SK-N-MC (cell line): ENCODE measurements at regions not wholly inside any gene's neighbourhood (a gene's known extent, or its start where the extent isn't known, plus 50 kb on each side); places are given as distances from the start of the nearest gene placed in this dataset.

ENCODE experiments used
- DNase-seq: peaks from one replicate; pipeline ENCODE4 v3.0.0-alpha.2; 2011; ENCODE audit warnings: low read depth, low spot score
- H3K27ac ChIP-seq: fragments of 200-600 bp; sonication (generic); 2 replicates; pipeline ENCODE4 v1.5.1; 2016; ENCODE audit warnings: mixed run types
- H3K36me3 ChIP-seq: fragments of 200-600 bp; sonication (generic); 2 replicates; pipeline ENCODE4 v1.6.1; 2017; ENCODE audit warnings: antibody characterized with exemption, low read length, mixed read lengths; ENCODE audit not compliant: insufficient read depth
- H3K4me3 ChIP-seq: fragments of 200-600 bp; sonication (generic); 2 replicates; pipeline ENCODE4 v1.5.1; 2016
- H3K9ac ChIP-seq: fragments of 200-600 bp; sonication (generic); 2 replicates; pipeline ENCODE4 v1.8.0; 2017; ENCODE audit warnings: mixed run types, mixed read lengths; ENCODE audit not compliant: insufficient read length
- H3K9me3 ChIP-seq: fragments of 200-600 bp; sonication (generic); 2 replicates; pipeline ENCODE4 v1.6.1; 2017; ENCODE audit warnings: low read depth, mild to moderate bottlenecking, antibody characterized with exemption, low read length, moderate library complexity, mixed read lengths
- EZH2 ChIP-seq: fragments of 200-600 bp; sonication (generic); IDR thresholded peaks from one replicate; pipeline ENCODE4 v1.6.1; 2017; ENCODE audit warnings: antibody characterized with exemption
- FOXP2 ChIP-seq: optimal IDR thresholded peaks from 2 replicates; pipeline ENCODE3; 2011; ENCODE audit warnings: mild to moderate bottlenecking, moderate library complexity; ENCODE audit not compliant: insufficient read depth; ENCODE audit errors: extremely low read length, control extremely low read depth
- POLR2AphosphoS5 ChIP-seq: IDR thresholded peaks from 2 replicates; pipeline ENCODE4 v1.6.1; 2012; ENCODE audit warnings: mild to moderate bottlenecking, low read depth, low read length, borderline replicate concordance

DNA sequence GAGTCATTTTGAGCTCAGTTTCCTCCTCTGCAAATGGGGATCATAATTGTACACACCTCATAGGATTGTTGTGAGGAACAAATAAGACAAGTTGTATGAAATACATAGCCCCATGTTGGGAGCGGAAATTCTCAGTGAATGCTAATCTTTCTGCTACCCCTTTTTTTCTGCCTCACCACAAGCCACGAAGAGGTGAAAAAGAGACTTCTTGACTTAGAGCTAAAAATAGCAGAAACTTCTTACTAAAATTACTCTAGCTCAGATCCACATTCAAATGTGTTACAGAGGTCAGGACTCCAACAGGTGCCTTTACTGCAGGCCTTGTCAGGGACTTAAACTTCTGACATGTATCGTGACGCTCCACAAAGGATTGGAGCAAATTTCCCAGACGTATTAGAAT, 128.5 kb downstream of the MIAT start:
- Histone ChIP-seq H3K36me3 (no peaks in the 10 kb centered on the region), H3K9ac (no peak overlapping the region), H3K9me3 (no peaks in the 10 kb centered on the region), H3K27ac (no peak overlapping the region), H3K4me3 (no peak overlapping the region)
- TF ChIP-seq POLR2AphosphoS5: no peak
- TF ChIP-seq FOXP2: no peak
- no peak for TF ChIP-seq EZH2
- no peak for DNase-seq

DNA sequence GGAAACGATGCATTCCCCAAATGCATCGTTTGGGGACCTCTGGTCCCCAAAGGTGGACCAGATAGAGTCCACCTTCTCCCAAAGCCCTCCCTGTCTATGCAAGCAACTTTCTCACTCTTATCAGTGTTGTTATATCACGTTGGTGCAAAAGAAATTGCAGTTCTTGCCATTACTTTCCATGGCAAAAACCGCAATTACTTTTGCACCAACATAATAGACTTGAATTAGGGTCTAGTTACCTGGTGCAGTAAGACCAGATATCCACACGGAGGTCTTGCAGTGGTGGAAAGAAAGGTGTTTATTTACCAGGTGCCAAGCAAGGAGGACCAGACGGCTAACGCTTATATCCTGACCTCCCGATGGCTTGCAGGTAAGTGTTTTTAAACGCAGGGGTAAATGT, 129.0 kb downstream of the MIAT start:
- no peak for TF ChIP-seq FOXP2
- TF ChIP-seq EZH2: no peak
- no peak for TF ChIP-seq POLR2AphosphoS5
- Histone ChIP-seq H3K27ac (no peak overlapping the region), H3K9ac (no peak overlapping the region), H3K36me3 (no peaks in the 10 kb centered on the region), H3K4me3 (no peak overlapping the region), H3K9me3 (no peaks in the 10 kb centered on the region)
- no peak for DNase-seq

DNA sequence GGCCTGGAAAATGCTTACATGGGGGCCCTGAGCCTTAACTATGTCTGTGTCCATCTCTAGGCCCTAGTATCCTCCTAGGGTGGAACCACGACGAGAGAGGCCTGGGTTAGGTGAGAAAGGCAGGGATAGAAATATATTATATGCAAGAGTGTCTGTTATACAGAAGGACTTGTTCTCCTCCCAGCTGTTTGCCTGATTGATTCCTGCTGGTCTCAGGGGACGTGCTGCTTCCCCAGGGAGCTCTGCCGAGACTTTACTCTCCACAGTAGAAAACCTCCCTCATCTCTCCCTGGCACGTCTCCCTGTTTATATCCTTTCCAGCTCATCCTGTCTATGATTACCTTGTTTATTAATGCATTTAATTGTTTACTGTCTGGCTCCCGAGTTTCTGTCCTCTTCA, 132.6 kb downstream of the MIAT start:
- Histone ChIP-seq H3K9me3 (no peaks in the 10 kb centered on the region), H3K27ac (no peak overlapping the region), H3K4me3 (no peak overlapping the region), H3K36me3 (no peaks in the 10 kb centered on the region), H3K9ac (no peak overlapping the region)
- DNase-seq: no peak
- TF ChIP-seq FOXP2 (no peak), POLR2AphosphoS5 (no peak), EZH2 (no peak)

DNA sequence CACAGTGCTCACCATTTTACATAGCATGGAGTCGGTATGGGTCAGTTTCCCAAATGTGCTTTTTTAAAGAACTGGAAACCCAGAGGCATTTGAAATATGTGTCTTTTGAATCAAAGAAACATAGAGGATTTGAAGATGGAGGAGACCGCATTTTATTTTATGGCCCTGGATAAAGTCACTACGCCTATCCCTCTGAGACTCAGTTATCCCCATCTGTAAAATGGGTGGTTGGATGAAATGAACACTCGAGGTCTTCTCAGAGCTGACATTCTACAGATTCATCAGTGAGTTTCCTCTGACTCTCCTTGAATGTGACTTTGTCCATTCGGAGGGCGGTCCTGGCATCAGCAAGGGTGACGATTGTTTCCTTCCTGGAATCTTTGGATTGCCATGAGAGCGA, 135.1 kb downstream of the MIAT start:
- H3K9ac ChIP-seq: no peak overlapping the region
- no peak overlapping the region for H3K4me3 ChIP-seq
- no peaks in the 10 kb centered on the region for H3K9me3 ChIP-seq
- TF ChIP-seq EZH2 (no peak), POLR2AphosphoS5 (no peak), FOXP2 (no peak)
- DNase-seq: no peak
- H3K36me3 ChIP-seq: no peaks in the 10 kb centered on the region
- no peak overlapping the region for H3K27ac ChIP-seq

DNA sequence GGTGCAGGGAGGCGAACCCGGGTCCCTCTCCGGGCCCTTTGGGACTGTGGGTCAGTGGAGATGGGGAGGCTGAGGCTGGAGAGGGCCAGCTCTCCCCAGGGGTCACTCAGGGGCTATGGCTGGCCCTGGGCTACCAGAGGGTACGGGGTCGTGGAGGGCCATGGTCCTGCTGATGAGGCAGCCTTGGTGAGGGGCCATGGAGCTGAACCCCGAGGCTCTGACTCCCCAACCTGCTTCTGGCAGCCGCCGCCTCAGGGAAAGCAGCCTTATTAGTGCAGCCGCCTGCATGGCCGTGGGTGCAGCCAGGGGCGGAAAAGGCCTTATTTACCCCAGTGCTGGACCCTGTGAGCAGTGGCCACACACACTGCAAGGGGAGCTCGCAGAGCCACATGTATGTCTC, 139.4 kb downstream of the MIAT start:
- DNase-seq: no peak
- no peak overlapping the region for H3K9ac ChIP-seq
- H3K27ac ChIP-seq: no peak overlapping the region
- TF ChIP-seq FOXP2 (no peak), POLR2AphosphoS5 (no peak), EZH2 (no peak)
- no peak overlapping the region for H3K4me3 ChIP-seq
- H3K9me3 ChIP-seq: no peaks in the 10 kb centered on the region
- H3K36me3 ChIP-seq: no peaks in the 10 kb centered on the region

DNA sequence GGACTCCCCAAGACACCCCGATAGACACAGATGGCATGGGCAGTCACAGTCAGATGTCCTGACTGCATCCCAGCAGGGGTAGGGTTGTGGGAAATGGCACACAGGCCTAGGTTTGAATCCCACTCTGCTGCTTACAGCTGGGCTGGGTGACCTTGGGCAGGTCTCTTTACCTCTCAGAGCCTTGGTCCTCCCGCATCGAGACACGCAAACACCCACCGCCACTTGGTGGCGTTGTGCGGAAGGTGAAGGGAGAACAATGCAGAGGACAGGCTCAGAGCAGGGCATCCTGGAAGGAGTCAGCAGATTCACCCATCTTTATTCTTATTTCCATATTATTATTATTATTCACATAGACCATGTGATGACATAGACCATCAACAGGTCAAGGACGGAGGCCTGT, 140.5 kb downstream of the MIAT start:
- no peak overlapping the region for H3K27ac ChIP-seq
- no peak overlapping the region for H3K9ac ChIP-seq
- H3K4me3 ChIP-seq: no peak overlapping the region
- H3K36me3 ChIP-seq: no peaks in the 10 kb centered on the region
- DNase-seq: no peak
- no peak for TF ChIP-seq POLR2AphosphoS5
- TF ChIP-seq FOXP2: no peak
- TF ChIP-seq EZH2: no peak
- no peaks in the 10 kb centered on the region for H3K9me3 ChIP-seq

DNA sequence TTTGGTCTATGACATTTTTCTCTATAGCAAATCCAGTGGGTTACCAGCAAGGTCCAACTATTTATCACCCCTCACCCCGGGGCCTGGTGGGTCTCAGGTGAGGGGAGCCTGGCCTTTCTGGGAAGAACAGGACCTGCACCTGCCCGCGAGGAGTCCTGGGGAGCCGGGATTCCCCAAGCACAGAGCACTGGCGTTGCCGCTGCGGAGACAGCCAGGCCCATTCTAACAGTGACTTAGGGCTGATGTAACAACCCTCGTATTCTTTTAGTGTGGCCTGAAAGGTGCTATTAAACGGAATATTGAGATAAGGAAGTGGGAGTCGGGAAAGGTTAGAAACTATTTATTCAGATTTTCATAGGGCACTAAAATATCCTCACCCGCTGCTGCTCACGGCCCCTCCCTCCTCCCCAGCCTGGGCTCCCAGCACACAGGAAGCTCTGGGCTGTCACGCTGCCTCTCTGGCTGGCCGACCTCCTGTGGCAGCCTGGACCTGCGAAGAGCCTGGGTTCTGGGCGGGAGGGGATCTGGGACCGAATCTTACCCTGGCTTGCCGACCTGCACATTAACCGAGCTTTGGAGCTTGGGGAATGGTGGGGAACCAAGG, 141.2 kb downstream of the MIAT start:
- no peak for TF ChIP-seq EZH2
- Histone ChIP-seq H3K4me3 (no peak overlapping the region), H3K9ac (no peak overlapping the region), H3K9me3 (no peaks in the 10 kb centered on the region), H3K36me3 (no peaks in the 10 kb centered on the region), H3K27ac (no peak overlapping the region)
- DNase-seq: no peak

DNA sequence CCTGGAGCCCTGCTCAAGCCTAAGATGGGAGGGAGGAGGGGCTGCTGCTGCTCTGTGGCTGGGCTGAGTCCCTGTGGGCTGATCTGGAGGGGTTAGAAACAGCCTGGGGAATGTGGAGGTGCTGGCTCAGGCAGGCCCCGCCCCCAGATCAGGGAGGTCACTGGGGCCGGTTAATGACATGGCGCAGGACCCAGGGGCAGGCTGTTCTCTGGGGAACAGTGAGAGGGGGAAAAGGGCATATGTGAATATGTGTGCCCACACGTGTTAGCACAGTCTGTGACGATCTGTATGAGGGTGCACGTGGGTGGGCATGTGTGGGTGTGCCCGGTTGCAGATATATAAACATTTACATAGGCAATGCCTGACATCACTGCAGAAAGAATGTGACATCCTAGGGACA, 143.5 kb downstream of the MIAT start:
- no peaks in the 10 kb centered on the region for H3K9me3 ChIP-seq
- no peaks in the 10 kb centered on the region for H3K36me3 ChIP-seq
- TF ChIP-seq POLR2AphosphoS5 (no peak), EZH2 (no peak), FOXP2 (no peak)
- no peak overlapping the region for H3K27ac ChIP-seq
- no peak overlapping the region for H3K4me3 ChIP-seq
- H3K9ac ChIP-seq: no peak overlapping the region
- DNase-seq: no peak

DNA sequence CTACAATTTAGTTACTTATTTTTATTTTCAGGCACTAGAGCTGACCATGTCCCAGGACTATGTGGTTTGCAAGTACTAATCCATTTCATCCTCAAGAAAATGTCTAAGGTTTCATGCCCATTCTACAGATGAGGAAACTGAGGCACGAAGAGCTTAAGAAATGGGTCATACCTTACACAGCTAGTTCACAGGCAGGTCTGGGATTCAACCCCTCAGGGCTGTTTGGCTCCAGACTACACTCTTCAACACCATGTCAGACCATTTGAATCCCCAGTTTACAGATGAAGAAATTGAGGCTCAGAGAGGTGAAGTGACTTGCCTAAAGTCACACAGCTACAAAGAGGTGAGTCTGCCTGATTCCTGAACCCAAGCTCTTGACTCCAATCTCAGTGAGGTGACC, 144.1 kb downstream of the MIAT start:
- Histone ChIP-seq H3K9ac (no peak overlapping the region), H3K4me3 (no peak overlapping the region), H3K27ac (no peak overlapping the region), H3K36me3 (no peaks in the 10 kb centered on the region), H3K9me3 (no peaks in the 10 kb centered on the region)
- DNase-seq: no peak
- TF ChIP-seq FOXP2 (no peak), POLR2AphosphoS5 (no peak), EZH2 (no peak)
